DOHH2 (cell line): ENCODE measurements at regions not wholly inside any gene's neighbourhood (a gene's known extent, or its start where the extent isn't known, plus 50 kb on each side); places are given as distances from the start of the nearest gene placed in this dataset.

Experiments
- H3F3A ChIP-seq: fragments of 200-600 bp; sonication (generic), shearing (Covaris generic); 2 replicates; pipeline ENCODE4 v1.6.0; 2016; ENCODE audit warnings: antibody characterized with exemption, mild to moderate bottlenecking; ENCODE audit not compliant: control insufficient read depth, insufficient read depth
- H3K27ac ChIP-seq: fragments of 200-600 bp; sonication (generic); 2 replicates; pipeline ENCODE4 v1.5.1; 2014; ENCODE audit warnings: low read depth, mild to moderate bottlenecking, low read length, moderate library complexity
- H3K27me3 ChIP-seq: fragments of 200-600 bp; sonication (generic); 2 replicates; pipeline ENCODE4 v1.6.1; 2014; ENCODE audit warnings: mild to moderate bottlenecking, low read length, mixed read lengths; ENCODE audit not compliant: control insufficient read depth
- H3K36me3 ChIP-seq: fragments of 200-600 bp; sonication (generic); 2 replicates; pipeline ENCODE4 v1.6.1; 2014; ENCODE audit warnings: mild to moderate bottlenecking, low read length, moderate library complexity, mixed read lengths; ENCODE audit not compliant: control insufficient read depth
- H3K4me1 ChIP-seq: fragments of 200-600 bp; sonication (generic); 2 replicates; pipeline ENCODE4 v1.6.1; 2014; ENCODE audit warnings: mild to moderate bottlenecking, low read length, mixed read lengths; ENCODE audit not compliant: control insufficient read depth
- H3K4me2 ChIP-seq: fragments of 200-600 bp; sonication (generic); 2 replicates; pipeline ENCODE4 v1.6.0; 2014; ENCODE audit warnings: mild to moderate bottlenecking, low read length, moderate library complexity
- H3K4me3 ChIP-seq: fragments of 200-600 bp; sonication (generic); 2 replicates; pipeline ENCODE4 v1.5.1; 2014; ENCODE audit warnings: mild to moderate bottlenecking, low read length, mixed read lengths
- H3K79me2 ChIP-seq: fragments of 200-600 bp; sonication (generic); 2 replicates; pipeline ENCODE4 v1.6.1; 2014; ENCODE audit warnings: mild to moderate bottlenecking, low read length, mixed read lengths; ENCODE audit not compliant: control insufficient read depth
- H3K9me2 ChIP-seq: fragments of 200-600 bp; sonication (generic); replicated peaks from 2 replicates; pipeline ENCODE4 v1.6.1; 2014; ENCODE audit warnings: mild to moderate bottlenecking, low read length, mixed read lengths; ENCODE audit not compliant: control insufficient read depth
- H3K9me3 ChIP-seq: fragments of 200-600 bp; sonication (generic); 2 replicates; pipeline ENCODE4 v1.6.1; 2014; ENCODE audit warnings: antibody characterized with exemption, low read length, mixed read lengths; ENCODE audit not compliant: control insufficient read depth, insufficient read depth
- H4K20me1 ChIP-seq: fragments of 200-600 bp; sonication (generic); 2 replicates; pipeline ENCODE4 v1.6.0; 2014; ENCODE audit warnings: low read depth, mild to moderate bottlenecking, antibody characterized with exemption, low read length, moderate library complexity; ENCODE audit not compliant: control insufficient read depth, insufficient read depth
- EZH2phosphoT487 ChIP-seq: fragments of 200-600 bp; sonication (generic); IDR thresholded peaks from 2 replicates; pipeline ENCODE4 v1.6.1; 2017; ENCODE audit warnings: borderline replicate concordance, mild to moderate bottlenecking, antibody characterized with exemption, low read length, moderate library complexity, mixed read lengths
- TF ChIP-seq, protein P1 (sequence below): fragments of 200-600 bp; sonication (generic); IDR thresholded peaks from one replicate; pipeline ENCODE4 v1.5.1; 2014; ENCODE audit warnings: antibody characterized with exemption, mild to moderate bottlenecking, low read depth, low read length; ENCODE audit not compliant: poor library complexity, severe bottlenecking

DNA sequence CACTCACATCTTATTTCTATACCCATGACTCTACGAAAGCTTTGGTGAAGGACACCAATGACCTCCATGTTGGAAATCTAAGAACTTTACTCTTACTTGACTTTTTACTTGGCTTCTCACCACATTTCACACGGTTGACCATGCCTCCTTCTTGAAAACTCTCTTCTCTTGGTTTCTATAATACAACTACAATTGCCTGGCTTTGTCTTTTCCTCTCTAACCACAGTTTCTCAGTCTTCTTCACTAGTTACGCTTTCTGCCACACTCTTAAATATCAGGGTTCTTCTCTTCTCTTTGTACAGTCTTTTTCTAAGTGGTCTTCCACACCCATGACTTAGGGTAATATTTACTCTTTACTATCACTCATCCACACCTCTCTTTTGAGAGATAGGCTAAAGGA is 2079.8 kb upstream of the WWC1 start:
- no peaks in the 10 kb centered on the region for H3K9me2 ChIP-seq
- no peak overlapping the region for H3K27ac ChIP-seq
- H3K4me1 ChIP-seq, result no peaks in the 10 kb centered on the region
- no peaks in the 10 kb centered on the region for H3K27me3 ChIP-seq
- H3K36me3 ChIP-seq, result no peaks in the 10 kb centered on the region
- no peaks in the 10 kb centered on the region for H3F3A ChIP-seq
- no peaks in the 10 kb centered on the region for H4K20me1 ChIP-seq
- no peaks in the 10 kb centered on the region for H3K9me3 ChIP-seq
- no peaks in the 10 kb centered on the region for H3K79me2 ChIP-seq
- TF ChIP-seq, protein P1, sequence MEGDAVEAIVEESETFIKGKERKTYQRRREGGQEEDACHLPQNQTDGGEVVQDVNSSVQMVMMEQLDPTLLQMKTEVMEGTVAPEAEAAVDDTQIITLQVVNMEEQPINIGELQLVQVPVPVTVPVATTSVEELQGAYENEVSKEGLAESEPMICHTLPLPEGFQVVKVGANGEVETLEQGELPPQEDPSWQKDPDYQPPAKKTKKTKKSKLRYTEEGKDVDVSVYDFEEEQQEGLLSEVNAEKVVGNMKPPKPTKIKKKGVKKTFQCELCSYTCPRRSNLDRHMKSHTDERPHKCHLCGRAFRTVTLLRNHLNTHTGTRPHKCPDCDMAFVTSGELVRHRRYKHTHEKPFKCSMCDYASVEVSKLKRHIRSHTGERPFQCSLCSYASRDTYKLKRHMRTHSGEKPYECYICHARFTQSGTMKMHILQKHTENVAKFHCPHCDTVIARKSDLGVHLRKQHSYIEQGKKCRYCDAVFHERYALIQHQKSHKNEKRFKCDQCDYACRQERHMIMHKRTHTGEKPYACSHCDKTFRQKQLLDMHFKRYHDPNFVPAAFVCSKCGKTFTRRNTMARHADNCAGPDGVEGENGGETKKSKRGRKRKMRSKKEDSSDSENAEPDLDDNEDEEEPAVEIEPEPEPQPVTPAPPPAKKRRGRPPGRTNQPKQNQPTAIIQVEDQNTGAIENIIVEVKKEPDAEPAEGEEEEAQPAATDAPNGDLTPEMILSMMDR, result no peak
- TF ChIP-seq EZH2phosphoT487, result no peak
- no peak overlapping the region for H3K4me3 ChIP-seq
- no peak overlapping the region for H3K4me2 ChIP-seq

DNA sequence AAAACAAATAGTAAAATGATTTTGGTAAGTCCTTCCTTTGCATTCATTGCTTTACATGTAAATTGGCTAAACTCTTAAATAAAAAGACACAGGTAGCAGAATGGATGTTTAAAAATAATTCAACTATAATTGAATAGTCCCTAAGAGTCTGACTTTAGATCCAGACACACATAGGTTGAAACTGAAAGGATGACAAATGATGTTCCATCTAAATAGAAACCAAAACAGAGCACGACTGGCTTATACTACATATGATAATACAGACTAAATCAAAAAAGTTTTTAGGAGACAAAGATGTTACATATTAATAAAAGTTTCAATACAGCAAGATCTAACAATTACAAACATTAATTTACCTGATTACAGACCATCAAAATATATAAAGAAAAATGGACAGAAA is 2055.1 kb upstream of the WWC1 start:
- Histone ChIP-seq H3K27ac (no peak overlapping the region), H3F3A (no peaks in the 10 kb centered on the region), H4K20me1 (no peaks in the 10 kb centered on the region), H3K9me2 (no peaks in the 10 kb centered on the region), H3K9me3 (no peaks in the 10 kb centered on the region), H3K4me2 (no peak overlapping the region), H3K4me1 (no peaks in the 10 kb centered on the region), H3K4me3 (no peak overlapping the region), H3K36me3 (no peaks in the 10 kb centered on the region), H3K79me2 (no peaks in the 10 kb centered on the region), H3K27me3 (no peaks in the 10 kb centered on the region)
- TF ChIP-seq EZH2phosphoT487, result no peak
- TF ChIP-seq, protein P1, result no peak

DNA sequence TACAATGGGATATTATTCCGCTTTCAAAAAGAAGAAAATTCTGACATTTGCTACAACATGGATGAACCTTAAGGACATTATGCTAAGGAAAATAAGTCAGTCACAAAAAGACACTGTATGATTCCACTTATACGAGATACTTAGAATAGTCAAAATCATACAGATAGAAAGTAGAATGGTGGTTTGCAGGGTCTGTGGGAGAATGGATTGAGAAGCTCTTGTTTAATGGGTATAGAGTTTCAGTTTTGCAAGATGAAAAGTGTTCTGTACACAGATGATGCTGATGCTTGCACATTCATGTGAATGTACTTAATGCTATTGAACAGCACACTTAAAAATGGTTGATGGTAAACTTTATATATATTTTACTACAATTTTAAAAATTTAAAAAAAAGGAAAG is 2050.7 kb upstream of the WWC1 start:
- H4K20me1 ChIP-seq, result no peaks in the 10 kb centered on the region
- H3K9me3 ChIP-seq, result no peaks in the 10 kb centered on the region
- no peak overlapping the region for H3K27ac ChIP-seq
- H3K36me3 ChIP-seq, result no peaks in the 10 kb centered on the region
- TF ChIP-seq EZH2phosphoT487, result no peak
- TF ChIP-seq, protein P1, result no peak
- no peak overlapping the region for H3K4me3 ChIP-seq
- no peaks in the 10 kb centered on the region for H3K27me3 ChIP-seq
- no peak overlapping the region for H3K4me2 ChIP-seq
- H3K9me2 ChIP-seq, result no peaks in the 10 kb centered on the region
- no peaks in the 10 kb centered on the region for H3K79me2 ChIP-seq
- no peaks in the 10 kb centered on the region for H3K4me1 ChIP-seq
- H3F3A ChIP-seq, result no peaks in the 10 kb centered on the region

DNA sequence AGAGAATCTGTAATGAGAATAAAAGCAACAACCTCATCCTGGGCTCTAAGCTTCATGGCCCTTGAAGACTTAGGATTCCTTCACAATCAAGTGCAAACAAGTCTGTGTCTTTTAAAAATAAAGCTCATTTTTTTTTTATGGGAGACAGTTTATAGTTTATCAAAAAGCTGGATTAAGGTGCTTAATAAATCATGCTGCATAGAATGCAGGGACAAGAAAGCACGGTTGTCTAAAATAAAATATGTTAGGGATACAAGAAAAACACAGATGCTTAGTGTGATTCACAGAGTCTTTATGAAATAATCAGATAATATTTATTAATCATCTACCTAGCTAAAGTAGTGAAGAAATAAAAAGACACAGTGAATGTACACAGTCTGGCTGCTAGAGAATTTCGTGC is 2045.9 kb upstream of the WWC1 start:
- Histone ChIP-seq H3K9me2 (no peaks in the 10 kb centered on the region), H3F3A (no peaks in the 10 kb centered on the region), H3K9me3 (no peaks in the 10 kb centered on the region), H3K36me3 (no peaks in the 10 kb centered on the region), H3K27me3 (no peaks in the 10 kb centered on the region), H3K4me2 (no peak overlapping the region), H3K79me2 (no peaks in the 10 kb centered on the region), H4K20me1 (no peaks in the 10 kb centered on the region), H3K4me3 (no peak overlapping the region), H3K27ac (no peak overlapping the region), H3K4me1 (no peaks in the 10 kb centered on the region)
- TF ChIP-seq, protein P1, result no peak
- TF ChIP-seq EZH2phosphoT487, result no peak
